GM18519 (cell line): ENCODE measurements at regions not wholly inside any gene's neighbourhood (a gene's known extent, or its start where the extent isn't known, plus 50 kb on each side); places are given as distances from the start of the nearest gene placed in this dataset.

Experiments used
- ATAC-seq: cut with Tn5 transposase; IDR thresholded peaks from one replicate; pipeline ENCODE4 v1.9.1; 2021; ENCODE audit warnings: mild to moderate bottlenecking, moderate library complexity; ENCODE audit not compliant: unreplicated experiment, low FRiP score

GRCh38 chr1:222124602-222125001, 382.7 kb upstream of the DUSP10 start:
- no peak for ATAC-seq

- no peak for ATAC-seq
These were observed 381.2 kb upstream of the DUSP10 start for GRCh38 chr1:222123111-222123510.

- no peak for ATAC-seq
These were observed 375.9 kb upstream of the DUSP10 start for GRCh38 chr1:222117809-222118208.

- no peak for ATAC-seq
These were observed 372.8 kb upstream of the DUSP10 start for GRCh38 chr1:222114536-222115156.

- no peak for ATAC-seq
These were observed 367.9 kb upstream of the DUSP10 start for GRCh38 chr1:222109836-222110235.

- no peak for ATAC-seq
These were observed 366.1 kb upstream of the DUSP10 start for GRCh38 chr1:222107975-222108374.

GRCh38 chr1:222107267-222107666, 365.4 kb upstream of the DUSP10 start:
- ATAC-seq: no peak

- ATAC-seq: no peak
These were observed 364.5 kb upstream of the DUSP10 start for GRCh38 chr1:222106377-222106776.

- no peak for ATAC-seq
These were observed 364.0 kb upstream of the DUSP10 start for GRCh38 chr1:222105861-222106260.

GRCh38 chr1:222105393-222105737, 363.5 kb upstream of the DUSP10 start:
- ATAC-seq: no peak

- no peak for ATAC-seq
These were observed 363.0 kb upstream of the DUSP10 start for GRCh38 chr1:222104694-222105392.

- ATAC-seq: no peak
These were observed 362.2 kb upstream of the DUSP10 start for GRCh38 chr1:222104097-222104496.

- no peak for ATAC-seq
These were observed 357.9 kb upstream of the DUSP10 start for GRCh38 chr1:222099746-222100145.

- no peak for ATAC-seq
These were observed 356.5 kb upstream of the DUSP10 start for GRCh38 chr1:222098404-222098803.

- ATAC-seq: no peak
These were observed 355.7 kb upstream of the DUSP10 start for GRCh38 chr1:222097588-222097987.

- no peak for ATAC-seq
These were observed 355.0 kb upstream of the DUSP10 start for GRCh38 chr1:222096883-222097282.

- no peak for ATAC-seq
These were observed 354.5 kb upstream of the DUSP10 start for GRCh38 chr1:222096476-222096772.

GRCh38 chr1:222095606-222096475, 354.0 kb upstream of the DUSP10 start:
- no peak for ATAC-seq

- no peak for ATAC-seq
These were observed 351.6 kb upstream of the DUSP10 start for GRCh38 chr1:222093518-222093917.

- ATAC-seq: no peak
These were observed 348.2 kb upstream of the DUSP10 start for GRCh38 chr1:222090103-222090502.

- ATAC-seq: no peak
These were observed 345.5 kb upstream of the DUSP10 start for GRCh38 chr1:222087221-222087920.
